ENCODE measurements at regions not wholly inside any gene's neighbourhood (a gene's known extent, or its start where the extent isn't known, plus 50 kb on each side); places are given as distances from the start of the nearest gene placed in this dataset.

DNA sequence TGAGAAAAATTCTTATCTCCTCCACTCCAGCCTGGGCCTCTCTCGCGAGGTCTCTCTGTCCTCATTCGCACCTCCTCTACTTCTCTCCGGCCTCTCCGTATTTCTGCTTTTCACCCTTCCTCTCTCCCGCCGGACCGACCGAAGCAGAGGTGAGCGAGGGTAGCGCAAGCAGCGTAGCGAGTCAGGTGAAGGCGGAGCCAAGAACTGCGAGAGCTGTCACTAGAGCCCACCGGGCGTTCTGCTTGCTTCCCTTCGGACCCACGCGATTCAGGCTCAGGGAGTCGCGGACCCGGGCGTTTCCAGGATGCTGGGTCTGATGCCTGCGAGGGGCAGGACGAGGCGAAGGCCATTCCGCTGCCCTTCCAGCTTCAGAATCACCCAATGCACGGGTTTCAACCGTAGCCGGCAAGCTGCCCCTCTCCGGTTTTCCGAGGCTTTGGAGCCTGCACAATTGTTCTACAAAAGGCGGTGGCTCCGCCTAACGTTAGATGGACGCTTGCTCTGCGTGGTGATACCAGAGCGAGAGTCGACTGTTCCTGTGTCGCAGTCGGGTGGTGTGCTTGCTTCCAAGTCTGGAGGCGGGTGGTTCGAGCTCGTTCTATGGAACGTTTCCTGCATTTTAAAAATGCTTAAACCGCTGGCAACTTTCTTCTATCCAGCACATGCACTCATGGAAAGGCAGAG is 310.2 kb downstream of the FAM72C start:
- TF ChIP-seq, protein P1, sequence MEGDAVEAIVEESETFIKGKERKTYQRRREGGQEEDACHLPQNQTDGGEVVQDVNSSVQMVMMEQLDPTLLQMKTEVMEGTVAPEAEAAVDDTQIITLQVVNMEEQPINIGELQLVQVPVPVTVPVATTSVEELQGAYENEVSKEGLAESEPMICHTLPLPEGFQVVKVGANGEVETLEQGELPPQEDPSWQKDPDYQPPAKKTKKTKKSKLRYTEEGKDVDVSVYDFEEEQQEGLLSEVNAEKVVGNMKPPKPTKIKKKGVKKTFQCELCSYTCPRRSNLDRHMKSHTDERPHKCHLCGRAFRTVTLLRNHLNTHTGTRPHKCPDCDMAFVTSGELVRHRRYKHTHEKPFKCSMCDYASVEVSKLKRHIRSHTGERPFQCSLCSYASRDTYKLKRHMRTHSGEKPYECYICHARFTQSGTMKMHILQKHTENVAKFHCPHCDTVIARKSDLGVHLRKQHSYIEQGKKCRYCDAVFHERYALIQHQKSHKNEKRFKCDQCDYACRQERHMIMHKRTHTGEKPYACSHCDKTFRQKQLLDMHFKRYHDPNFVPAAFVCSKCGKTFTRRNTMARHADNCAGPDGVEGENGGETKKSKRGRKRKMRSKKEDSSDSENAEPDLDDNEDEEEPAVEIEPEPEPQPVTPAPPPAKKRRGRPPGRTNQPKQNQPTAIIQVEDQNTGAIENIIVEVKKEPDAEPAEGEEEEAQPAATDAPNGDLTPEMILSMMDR (IDR thresholded peaks at IDR 0.05; ENCODE audit: poor library complexity, severe bottlenecking): no peak
- TF ChIP-seq RAD21 (conservative IDR thresholded peaks at IDR 0.05) (no peak), EZH2 (IDR thresholded peaks at IDR 0.05; ENCODE audit: borderline replicate concordance, insufficient read depth, low read length, poor library complexity, severe bottlenecking) (no peak), EP300 (conservative IDR thresholded peaks at IDR 0.05; ENCODE audit: poor library complexity, severe bottlenecking) (no peak), POLR2AphosphoS5 (IDR thresholded peaks at IDR 0.05) (no peak)
- TF ChIP-seq, protein P2, sequence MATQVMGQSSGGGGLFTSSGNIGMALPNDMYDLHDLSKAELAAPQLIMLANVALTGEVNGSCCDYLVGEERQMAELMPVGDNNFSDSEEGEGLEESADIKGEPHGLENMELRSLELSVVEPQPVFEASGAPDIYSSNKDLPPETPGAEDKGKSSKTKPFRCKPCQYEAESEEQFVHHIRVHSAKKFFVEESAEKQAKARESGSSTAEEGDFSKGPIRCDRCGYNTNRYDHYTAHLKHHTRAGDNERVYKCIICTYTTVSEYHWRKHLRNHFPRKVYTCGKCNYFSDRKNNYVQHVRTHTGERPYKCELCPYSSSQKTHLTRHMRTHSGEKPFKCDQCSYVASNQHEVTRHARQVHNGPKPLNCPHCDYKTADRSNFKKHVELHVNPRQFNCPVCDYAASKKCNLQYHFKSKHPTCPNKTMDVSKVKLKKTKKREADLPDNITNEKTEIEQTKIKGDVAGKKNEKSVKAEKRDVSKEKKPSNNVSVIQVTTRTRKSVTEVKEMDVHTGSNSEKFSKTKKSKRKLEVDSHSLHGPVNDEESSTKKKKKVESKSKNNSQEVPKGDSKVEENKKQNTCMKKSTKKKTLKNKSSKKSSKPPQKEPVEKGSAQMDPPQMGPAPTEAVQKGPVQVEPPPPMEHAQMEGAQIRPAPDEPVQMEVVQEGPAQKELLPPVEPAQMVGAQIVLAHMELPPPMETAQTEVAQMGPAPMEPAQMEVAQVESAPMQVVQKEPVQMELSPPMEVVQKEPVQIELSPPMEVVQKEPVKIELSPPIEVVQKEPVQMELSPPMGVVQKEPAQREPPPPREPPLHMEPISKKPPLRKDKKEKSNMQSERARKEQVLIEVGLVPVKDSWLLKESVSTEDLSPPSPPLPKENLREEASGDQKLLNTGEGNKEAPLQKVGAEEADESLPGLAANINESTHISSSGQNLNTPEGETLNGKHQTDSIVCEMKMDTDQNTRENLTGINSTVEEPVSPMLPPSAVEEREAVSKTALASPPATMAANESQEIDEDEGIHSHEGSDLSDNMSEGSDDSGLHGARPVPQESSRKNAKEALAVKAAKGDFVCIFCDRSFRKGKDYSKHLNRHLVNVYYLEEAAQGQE (IDR thresholded peaks at IDR 0.05; ENCODE audit: borderline replicate concordance): no peak

Data from neural cell (in vitro differentiated cells).